ENCODE measurements at regions not wholly inside any gene's neighbourhood (a gene's known extent, or its start where the extent isn't known, plus 50 kb on each side); places are given as distances from the start of the nearest gene placed in this dataset.

DNA sequence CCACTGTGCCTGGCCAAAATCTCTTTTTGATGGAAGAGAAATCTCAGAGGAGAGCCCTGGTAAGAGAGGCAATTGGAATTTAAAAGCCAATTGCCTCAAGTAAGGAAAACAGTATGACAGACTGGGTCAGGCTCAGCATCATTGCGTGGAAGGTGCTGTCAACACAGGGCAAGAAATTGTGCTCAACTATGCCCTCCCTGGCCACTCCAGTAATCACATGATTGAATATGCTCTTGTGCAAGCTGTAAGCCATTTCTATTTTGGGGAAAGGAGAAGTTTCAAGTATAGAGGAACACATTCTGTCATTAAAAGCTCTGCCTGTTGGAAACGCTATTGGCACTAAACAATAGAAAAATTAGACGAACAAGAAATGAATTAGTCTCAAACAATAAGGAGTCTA, 1127.7 kb downstream of the REEP3 start:
- ATAC-seq (peak; percentile 75), FAIRE-seq (no peak), DNase-seq (ENCODE audit: low spot score) (peak; percentile 1)
- Histone ChIP-seq H3K27ac (ENCODE audit: extremely low read length, insufficient read depth, low read length) (no peak overlapping the region), H3K4me3 (replicated peaks in 1 of 3; ENCODE audit: insufficient read depth in 1 of 3, low read depth in 2 of 3, low read length in 3 of 3) (no peak overlapping the region), H3K9me3 (ENCODE audit: low read length) (no peaks in the 10 kb centered on the region), H4K20me1 (ENCODE audit: insufficient read depth, low read length) (no peaks in the 10 kb centered on the region), H3K79me2 (ENCODE audit: insufficient read depth, low read length) (no peaks in the 10 kb centered on the region), H3K9ac (ENCODE audit: insufficient read depth, low read depth, low read length) (no peak overlapping the region), H3K4me1 (ENCODE audit: insufficient read depth, low read length) (no peaks in the 10 kb centered on the region), H3K4me2 (ENCODE audit: low read depth, low read length) (no peak overlapping the region), H3K27me3 (ENCODE audit: control insufficient read depth in 1 of 2, insufficient read depth in 2 of 2, low read length in 2 of 2) (no peaks in the 10 kb centered on the region), H3K36me3 (replicated peaks in 1 of 2; ENCODE audit: control insufficient read depth in 1 of 2, insufficient read depth in 2 of 2, low read length in 2 of 2) (no peaks in the 10 kb centered on the region), H2AFZ (ENCODE audit: low read length) (no peak overlapping the region)
- intact Hi-C loops (cut with micrococcal nuclease; ENCODE audit: unreplicated experiment) (no loop called here), in situ Hi-C loops (cut with HindIII; ENCODE audit: extremely low pct_ligation_motif_present, low pct_unique_long_range_greater_than_20kb) (no loop called here)
- 8% methylated on average over 3 of the region's 3 CpGs for WGBS (ENCODE audit: low lambda C conversion rate)
- BruUV-seq (replicated peaks) = no TSS peak
- TF ChIP-seq TBL1XR1 (IDR thresholded peaks at IDR 0.05; ENCODE audit: borderline replicate concordance, low read length, partially characterized antibody) (no peak), STAG1 (CRISPR knock-in tag; IDR thresholded peaks at IDR 0.05) (0 out of 2 replicates have a peak, but pooled peaks have one; percentile 9)
- CTCF ChIA-PET (ENCODE audit: low intra/inter-chr PET ratio, low total read pairs) = no interaction called here
- POLR2A ChIA-PET = no interaction called here

GRCh38 chr10:64658528-64658927, 1137.3 kb downstream of the REEP3 start:
- CTCF ChIA-PET (ENCODE audit: low intra/inter-chr PET ratio, low total read pairs) = no interaction called here
- Histone ChIP-seq H3K36me3 (replicated peaks in 1 of 2; ENCODE audit: control insufficient read depth in 1 of 2, insufficient read depth in 2 of 2, low read length in 2 of 2) (no peaks in the 10 kb centered on the region), H3K4me3 (replicated peaks in 1 of 3; ENCODE audit: insufficient read depth in 1 of 3, low read depth in 2 of 3, low read length in 3 of 3) (no peak overlapping the region), H3K79me2 (ENCODE audit: insufficient read depth, low read length) (no peaks in the 10 kb centered on the region), H3K27me3 (ENCODE audit: control insufficient read depth in 1 of 2, insufficient read depth in 2 of 2, low read length in 2 of 2) (no peaks in the 10 kb centered on the region), H3K9ac (ENCODE audit: insufficient read depth, low read depth, low read length) (no peak overlapping the region), H3K9me3 (ENCODE audit: low read length) (no peaks in the 10 kb centered on the region), H4K20me1 (ENCODE audit: insufficient read depth, low read length) (no peaks in the 10 kb centered on the region), H3K4me1 (ENCODE audit: insufficient read depth, low read length) (no peaks in the 10 kb centered on the region), H3K4me2 (ENCODE audit: low read depth, low read length) (no peak overlapping the region), H2AFZ (ENCODE audit: low read length) (no peak overlapping the region), H3K27ac (ENCODE audit: extremely low read length, insufficient read depth, low read length) (no peak overlapping the region)
- DNase-seq (ENCODE audit: low spot score) (no peak), ATAC-seq (no peak), FAIRE-seq (no peak)
- WGBS (ENCODE audit: low lambda C conversion rate) = 0% methylated on average over 2 of the region's 2 CpGs
- intact Hi-C loops (cut with micrococcal nuclease; ENCODE audit: unreplicated experiment) = no loop called here
- BruUV-seq (replicated peaks) = no TSS peak
- POLR2A ChIA-PET = no interaction called here
- in situ Hi-C loops (cut with HindIII; ENCODE audit: extremely low pct_ligation_motif_present, low pct_unique_long_range_greater_than_20kb) = no loop called here
- TF ChIP-seq TIGD3 (CRISPR knock-in tag; IDR thresholded peaks at IDR 0.05; ENCODE audit: borderline replicate concordance) = no peak
- TF ChIP-seq, protein P1, sequence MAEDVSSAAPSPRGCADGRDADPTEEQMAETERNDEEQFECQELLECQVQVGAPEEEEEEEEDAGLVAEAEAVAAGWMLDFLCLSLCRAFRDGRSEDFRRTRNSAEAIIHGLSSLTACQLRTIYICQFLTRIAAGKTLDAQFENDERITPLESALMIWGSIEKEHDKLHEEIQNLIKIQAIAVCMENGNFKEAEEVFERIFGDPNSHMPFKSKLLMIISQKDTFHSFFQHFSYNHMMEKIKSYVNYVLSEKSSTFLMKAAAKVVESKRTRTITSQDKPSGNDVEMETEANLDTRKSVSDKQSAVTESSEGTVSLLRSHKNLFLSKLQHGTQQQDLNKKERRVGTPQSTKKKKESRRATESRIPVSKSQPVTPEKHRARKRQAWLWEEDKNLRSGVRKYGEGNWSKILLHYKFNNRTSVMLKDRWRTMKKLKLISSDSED (CRISPR knock-in tag; IDR thresholded peaks at IDR 0.05) = no peak
- TF ChIP-seq ZNF263 (CRISPR knock-in tag; IDR thresholded peaks at IDR 0.05) = no peak
- TF ChIP-seq, protein P2, sequence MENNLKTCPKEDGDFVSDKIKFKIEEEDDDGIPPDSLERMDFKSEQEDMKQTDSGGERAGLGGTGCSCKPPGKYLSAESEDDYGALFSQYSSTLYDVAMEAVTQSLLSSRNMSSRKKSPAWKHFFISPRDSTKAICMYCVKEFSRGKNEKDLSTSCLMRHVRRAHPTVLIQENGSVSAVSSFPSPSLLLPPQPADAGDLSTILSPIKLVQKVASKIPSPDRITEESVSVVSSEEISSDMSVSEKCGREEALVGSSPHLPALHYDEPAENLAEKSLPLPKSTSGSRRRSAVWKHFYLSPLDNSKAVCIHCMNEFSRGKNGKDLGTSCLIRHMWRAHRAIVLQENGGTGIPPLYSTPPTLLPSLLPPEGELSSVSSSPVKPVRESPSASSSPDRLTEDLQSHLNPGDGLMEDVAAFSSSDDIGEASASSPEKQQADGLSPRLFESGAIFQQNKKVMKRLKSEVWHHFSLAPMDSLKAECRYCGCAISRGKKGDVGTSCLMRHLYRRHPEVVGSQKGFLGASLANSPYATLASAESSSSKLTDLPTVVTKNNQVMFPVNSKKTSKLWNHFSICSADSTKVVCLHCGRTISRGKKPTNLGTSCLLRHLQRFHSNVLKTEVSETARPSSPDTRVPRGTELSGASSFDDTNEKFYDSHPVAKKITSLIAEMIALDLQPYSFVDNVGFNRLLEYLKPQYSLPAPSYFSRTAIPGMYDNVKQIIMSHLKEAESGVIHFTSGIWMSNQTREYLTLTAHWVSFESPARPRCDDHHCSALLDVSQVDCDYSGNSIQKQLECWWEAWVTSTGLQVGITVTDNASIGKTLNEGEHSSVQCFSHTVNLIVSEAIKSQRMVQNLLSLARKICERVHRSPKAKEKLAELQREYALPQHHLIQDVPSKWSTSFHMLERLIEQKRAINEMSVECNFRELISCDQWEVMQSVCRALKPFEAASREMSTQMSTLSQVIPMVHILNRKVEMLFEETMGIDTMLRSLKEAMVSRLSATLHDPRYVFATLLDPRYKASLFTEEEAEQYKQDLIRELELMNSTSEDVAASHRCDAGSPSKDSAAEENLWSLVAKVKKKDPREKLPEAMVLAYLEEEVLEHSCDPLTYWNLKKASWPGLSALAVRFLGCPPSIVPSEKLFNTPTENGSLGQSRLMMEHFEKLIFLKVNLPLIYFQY (CRISPR knock-in tag; IDR thresholded peaks at IDR 0.05; ENCODE audit: borderline replicate concordance) = no peak
- TF ChIP-seq TFE3 (CRISPR knock-in tag; IDR thresholded peaks at IDR 0.05) = no peak
- TF ChIP-seq HOXA5 (CRISPR knock-in tag; IDR thresholded peaks at IDR 0.05) = no peak
- no peak for TF ChIP-seq MIER2 (CRISPR knock-in tag; IDR thresholded peaks at IDR 0.05)
- TF ChIP-seq CHD4 (IDR thresholded peaks at IDR 0.05; ENCODE audit: borderline replicate concordance, low read length) = no peak
- TF ChIP-seq NR2F2 (IDR thresholded peaks at IDR 0.05; ENCODE audit: borderline replicate concordance, low read depth) = no peak
- TF ChIP-seq ZNF256 (CRISPR knock-in tag; conservative IDR thresholded peaks at IDR 0.05) = no peak

Data from HepG2 (cell line).